GM18499 (cell line): ENCODE measurements at regions not wholly inside any gene's neighbourhood (a gene's known extent, or its start where the extent isn't known, plus 50 kb on each side); places are given as distances from the start of the nearest gene placed in this dataset.
"Not testable (repeated sequence)": the region's sequence is repeated elsewhere in the genome, so short reads cannot be mapped to it uniquely, and the experiment has no call there.

Experiments
- ATAC-seq: cut with Tn5 transposase; IDR thresholded peaks from one replicate; pipeline ENCODE4 v1.9.1; 2021; ENCODE audit warnings: moderate number of reproducible peaks; ENCODE audit not compliant: insufficient read depth, unreplicated experiment

DNA sequence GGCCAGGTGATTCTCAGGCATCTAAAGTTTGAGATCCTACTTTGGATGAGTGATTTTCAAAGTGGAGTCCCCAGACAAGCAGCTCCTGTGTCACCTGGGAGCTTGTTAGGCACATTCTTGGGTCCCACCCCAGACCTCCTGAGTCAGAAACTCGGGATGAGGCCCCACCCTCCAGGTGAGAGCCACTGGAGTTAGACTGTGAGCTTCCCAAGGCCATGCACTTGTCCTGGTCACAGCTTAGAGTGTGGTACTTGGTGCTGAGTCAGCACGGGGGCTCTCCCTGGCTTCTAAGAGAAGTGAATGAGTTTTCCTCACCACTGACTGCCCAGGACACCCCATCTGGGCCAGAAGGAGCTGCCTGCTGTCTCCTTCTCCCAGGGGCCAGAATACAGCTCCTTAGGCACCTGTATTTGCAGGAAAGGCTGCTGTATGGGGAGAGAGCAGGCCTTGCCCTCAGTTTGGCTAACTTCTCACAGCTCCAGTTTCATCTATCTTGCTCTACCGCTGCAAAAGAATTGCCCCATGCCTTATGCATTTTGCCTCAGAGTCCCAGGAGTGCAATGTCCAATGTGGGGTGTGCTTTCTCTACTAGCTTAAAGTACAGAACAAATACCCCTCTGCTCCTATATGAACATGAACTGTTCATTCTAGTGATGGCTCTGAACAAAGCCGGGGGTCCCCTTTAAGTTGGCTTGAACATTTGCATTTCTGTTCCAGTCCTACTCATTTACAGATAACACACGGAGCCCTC lies 98.1 kb downstream of the PSMG1 start:
- no peak for ATAC-seq

GRCh38 chr21:39084073-39084472 lies 99.2 kb downstream of the PSMG1 start:
- ATAC-seq, result no peak

GRCh38 chr21:39083377-39084008 lies 99.8 kb downstream of the PSMG1 start:
- ATAC-seq, result no peak

DNA sequence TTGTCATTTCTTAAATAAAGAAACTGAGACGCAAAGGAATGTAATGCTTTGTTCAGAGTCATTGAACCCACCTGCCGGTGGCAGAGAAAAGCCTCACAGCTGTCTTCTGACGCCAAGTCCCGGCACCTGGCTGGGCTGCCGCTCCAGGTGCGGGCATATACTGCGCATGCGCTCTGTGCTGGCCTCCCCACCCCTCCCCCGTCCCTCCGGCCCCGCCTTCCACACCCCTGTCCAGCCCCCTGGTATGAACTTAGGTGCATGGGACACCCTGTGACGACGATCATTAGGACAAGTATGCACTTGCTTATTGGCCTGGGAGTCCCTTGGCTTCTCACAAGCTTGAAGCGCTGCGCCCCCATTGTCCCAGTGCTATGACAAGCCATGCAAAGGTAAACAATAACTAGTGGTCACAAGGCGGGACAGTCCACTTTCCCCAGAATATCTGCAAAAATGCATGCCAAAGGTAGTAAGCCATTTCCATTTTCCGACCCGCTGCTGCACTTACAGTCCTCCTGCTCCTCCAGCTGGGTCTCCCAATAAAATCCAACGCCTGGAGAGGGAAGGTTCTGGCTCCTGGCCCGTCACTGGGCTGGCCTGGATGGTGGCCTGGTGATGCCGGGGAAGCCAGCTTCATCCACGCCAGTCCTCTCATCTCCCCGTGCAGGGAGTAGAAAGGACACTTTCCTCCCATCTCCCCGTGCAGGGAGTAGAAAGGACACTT lies 100.4 kb downstream of the PSMG1 start:
- ATAC-seq, result no peak

DNA sequence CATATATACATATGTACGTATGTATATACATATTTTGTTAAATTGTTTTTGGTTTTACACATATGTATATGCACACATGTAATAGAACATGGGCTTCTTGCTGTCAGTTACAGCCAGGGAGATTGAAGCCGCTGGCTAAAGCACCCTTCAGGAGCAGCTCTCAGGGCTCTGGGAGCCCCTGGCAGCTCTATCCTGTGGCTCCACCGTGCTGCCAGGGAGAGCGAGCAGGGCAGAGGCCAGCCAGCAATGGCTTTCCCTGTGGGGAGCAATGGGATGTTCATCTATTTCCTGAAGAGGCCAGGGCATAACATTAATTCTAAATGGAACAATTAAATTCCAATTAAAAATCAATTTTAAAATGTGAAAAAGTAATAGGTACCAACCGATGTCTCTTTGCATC lies 102.9 kb downstream of the PSMG1 start:
- no peak for ATAC-seq

DNA sequence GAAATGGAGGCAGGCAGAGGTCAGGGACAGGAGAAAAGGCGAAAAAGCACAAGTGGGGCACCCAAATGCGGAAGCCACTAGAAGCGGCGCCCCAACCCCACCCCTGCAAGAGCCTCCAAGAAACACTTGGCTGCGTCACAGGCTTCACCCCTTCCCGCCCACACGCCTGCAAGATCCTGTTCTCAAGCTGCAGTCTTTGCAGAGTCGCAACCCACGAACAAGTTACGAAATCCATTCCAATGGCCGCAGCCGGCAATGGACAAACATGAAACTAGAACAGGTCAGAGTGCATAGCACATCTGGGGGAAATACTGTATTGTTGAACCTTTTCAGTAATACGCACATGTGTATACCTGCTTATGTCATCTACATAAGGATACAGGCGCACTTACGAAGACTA lies 103.6 kb downstream of the PSMG1 start:
- no peak for ATAC-seq

GRCh38 chr21:39078322-39079065 lies 104.8 kb downstream of the PSMG1 start:
- no peak for ATAC-seq

- no peak for ATAC-seq
Observed at GRCh38 chr21:39077876-39078275, 105.4 kb downstream of the PSMG1 start.

DNA sequence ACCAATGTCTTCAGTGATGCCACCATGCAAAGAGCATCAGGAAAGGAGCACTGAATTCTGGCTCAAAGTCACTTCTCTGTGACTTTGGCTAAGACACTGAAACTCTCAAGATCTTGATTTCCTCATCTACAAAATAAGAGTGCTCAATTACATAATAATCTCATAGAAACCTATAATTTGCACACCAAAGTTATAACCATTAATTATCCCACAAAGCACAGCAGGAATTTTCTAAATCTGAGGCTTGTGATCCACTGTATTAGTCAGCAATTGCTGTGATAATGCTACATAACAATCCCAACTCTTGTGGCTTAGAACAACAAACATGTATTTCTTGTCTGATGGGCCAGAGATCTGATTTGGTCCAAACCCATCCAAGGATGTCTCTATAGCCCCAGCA lies 108.7 kb downstream of the PSMG1 start:
- no peak for ATAC-seq

GRCh38 chr21:39073717-39074116 lies 109.5 kb downstream of the PSMG1 start:
- no peak for ATAC-seq

- no peak for ATAC-seq
Observed at GRCh38 chr21:39073063-39073462, 110.2 kb downstream of the PSMG1 start.

GRCh38 chr21:39072468-39072867 lies 110.8 kb downstream of the PSMG1 start:
- no peak for ATAC-seq

DNA sequence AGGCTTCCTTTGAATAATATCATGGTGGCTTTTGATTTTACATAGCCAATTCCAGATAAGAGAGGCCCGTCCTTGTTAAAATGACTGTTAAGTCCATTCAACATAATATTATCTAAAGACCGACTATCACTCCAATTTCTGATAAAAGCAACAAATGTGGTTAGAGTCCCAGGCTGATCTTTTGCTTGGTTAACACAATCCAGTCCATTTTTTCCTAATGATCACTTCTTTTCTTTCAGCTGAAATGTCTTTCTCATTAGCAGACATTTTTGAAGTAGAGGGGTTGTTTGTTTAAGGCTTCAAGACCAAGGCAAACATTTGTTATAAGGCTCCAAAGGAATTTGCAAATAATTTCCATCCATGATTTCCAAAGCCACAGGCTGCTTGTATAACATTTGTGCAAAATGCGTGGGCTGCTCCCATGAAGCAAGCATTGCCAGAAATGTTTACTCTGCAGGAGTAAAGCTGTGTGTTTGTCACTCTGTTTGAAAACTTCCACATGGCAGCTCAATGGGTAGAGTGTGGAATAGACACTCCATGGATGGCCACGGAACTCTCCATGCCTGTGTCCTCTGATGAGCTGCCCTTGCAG lies 111.5 kb downstream of the PSMG1 start:
- ATAC-seq, result no peak

DNA sequence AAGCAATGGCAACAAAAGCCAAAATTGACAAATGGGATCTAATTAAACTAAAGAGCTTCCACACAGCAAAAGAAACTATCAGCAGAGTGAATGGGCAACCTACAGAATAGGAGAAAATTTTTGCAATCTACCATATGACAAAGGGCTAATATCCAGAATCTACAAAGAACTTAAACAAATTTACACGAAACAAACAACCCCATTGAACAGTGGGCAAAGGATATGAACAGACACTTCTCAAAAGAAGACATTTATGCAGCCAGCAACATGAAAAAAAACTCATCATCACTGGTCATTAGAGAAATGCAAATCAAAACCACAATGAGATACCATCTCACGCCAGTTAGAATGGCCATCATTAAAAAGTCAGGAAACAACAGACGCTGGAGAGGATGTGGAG lies 113.4 kb downstream of the PSMG1 start:
- ATAC-seq, result not testable (repeated sequence)

DNA sequence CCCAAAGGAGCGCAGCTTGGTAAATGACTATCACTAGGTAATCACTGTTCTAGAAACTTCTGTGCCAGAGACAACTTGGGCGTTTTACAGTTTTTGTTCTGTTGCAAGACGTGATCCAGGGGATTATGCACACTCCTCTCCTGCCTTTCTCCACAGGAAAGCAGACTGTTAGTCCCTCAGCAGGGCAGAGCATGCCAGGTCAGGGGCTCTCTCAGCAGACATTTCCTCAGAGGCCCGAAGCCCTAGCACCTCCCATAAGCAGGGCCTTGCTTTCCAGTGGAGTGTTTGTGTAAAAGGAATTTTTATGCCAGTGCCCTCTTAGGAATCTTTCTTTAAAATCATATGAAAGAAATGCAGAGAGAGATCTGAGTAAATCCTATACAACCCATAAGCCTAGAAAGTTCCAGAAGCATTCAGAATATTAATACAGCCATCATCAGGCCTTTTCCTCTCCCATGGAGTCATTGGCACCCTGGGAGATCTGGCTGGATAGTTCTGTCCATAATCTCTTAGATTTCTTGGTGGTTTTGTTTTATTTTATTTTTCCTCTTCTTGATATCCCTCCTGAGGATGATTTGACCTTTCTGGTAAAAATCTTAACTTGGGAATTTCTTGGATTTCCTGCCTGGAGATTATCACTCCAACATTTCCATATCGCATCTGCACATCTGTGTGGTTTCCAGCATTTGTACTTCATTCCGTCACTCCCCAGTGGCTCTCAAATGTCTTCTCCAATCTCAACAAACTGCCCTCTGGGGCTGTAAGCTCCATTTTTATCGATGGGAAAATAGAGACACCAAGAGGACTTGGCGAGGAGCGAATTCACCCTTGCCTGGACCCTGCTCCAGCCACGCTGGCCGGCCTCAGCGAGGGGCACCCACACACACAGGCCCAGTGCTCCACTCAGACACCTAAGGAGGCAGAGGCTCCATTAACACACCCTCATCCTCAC lies 116.1 kb downstream of the PSMG1 start:
- no peak for ATAC-seq

DNA sequence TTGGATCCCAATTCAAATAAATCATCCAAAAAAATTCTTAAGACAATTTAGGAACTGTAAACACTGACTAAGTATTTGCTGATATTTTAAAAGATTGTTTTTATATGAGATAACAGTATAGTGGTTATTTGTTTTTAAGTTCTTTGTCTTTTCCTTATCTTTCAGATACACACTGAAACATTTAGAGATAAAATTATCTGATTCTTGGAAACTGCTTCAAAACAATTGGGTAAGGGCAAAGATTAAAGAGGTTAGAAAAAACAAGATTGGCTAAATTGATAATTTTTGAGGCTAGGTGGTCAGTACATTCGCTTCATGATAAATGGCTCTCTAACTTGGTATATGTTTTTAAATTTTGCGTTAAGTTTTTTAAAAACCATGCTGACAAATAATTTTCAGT lies 117.3 kb downstream of the PSMG1 start:
- ATAC-seq, result no peak

- no peak for ATAC-seq
Observed at GRCh38 chr21:39064325-39065012, 118.8 kb downstream of the PSMG1 start.

- ATAC-seq, result no peak
Observed at GRCh38 chr21:39063517-39063916, 119.7 kb downstream of the PSMG1 start.

GRCh38 chr21:39062196-39062595 lies 121.1 kb downstream of the PSMG1 start:
- no peak for ATAC-seq
